KMS-11 (cell line): ENCODE measurements at regions not wholly inside any gene's neighbourhood (a gene's known extent, or its start where the extent isn't known, plus 50 kb on each side); places are given as distances from the start of the nearest gene placed in this dataset.
"Not testable (repeated sequence)": the region's sequence is repeated elsewhere in the genome, so short reads cannot be mapped to it uniquely, and the experiment has no call there.

Experiments used
- H2AFZ ChIP-seq: fragments of 200-600 bp; sonication (generic); 2 replicates; pipeline ENCODE4 v1.6.1; 2016; ENCODE audit warnings: antibody characterized with exemption, mixed run types, low read depth
- H3K27ac ChIP-seq: fragments of 200-600 bp; sonication (generic); 2 replicates; pipeline ENCODE4 v1.6.1; 2016; ENCODE audit warnings: mild to moderate bottlenecking, mixed run types
- H3K27me3 ChIP-seq: fragments of 200-600 bp; sonication (generic); 2 replicates; pipeline ENCODE4 v1.6.1; 2017; ENCODE audit warnings: mild to moderate bottlenecking, low read depth, mixed run types, moderate library complexity; ENCODE audit not compliant: insufficient read depth
- H3K36me3 ChIP-seq: fragments of 200-600 bp; sonication (generic); 2 replicates; pipeline ENCODE4 v1.6.1; 2017; ENCODE audit warnings: mild to moderate bottlenecking, mixed run types; ENCODE audit not compliant: insufficient read depth
- H3K4me1 ChIP-seq: fragments of 200-600 bp; sonication (generic); 2 replicates; pipeline ENCODE4 v1.6.1; 2016; ENCODE audit warnings: mild to moderate bottlenecking, low read depth, mixed run types; ENCODE audit not compliant: poor library complexity, severe bottlenecking
- H3K4me2 ChIP-seq: fragments of 200-600 bp; sonication (generic); 2 replicates; pipeline ENCODE4 v1.7.0; 2016; ENCODE audit warnings: mild to moderate bottlenecking, mixed run types
- H3K4me3 ChIP-seq: fragments of 200-600 bp; sonication (generic); IDR thresholded peaks from 2 replicates; pipeline ENCODE4 v1.6.1; 2017; ENCODE audit warnings: low read depth, low read length, mixed read lengths; ENCODE audit not compliant: insufficient read depth
- H3K79me2 ChIP-seq: fragments of 200-600 bp; sonication (generic); 2 replicates; pipeline ENCODE4 v1.6.1; 2016; ENCODE audit warnings: low read depth, mixed run types; ENCODE audit not compliant: insufficient read depth
- H3K9ac ChIP-seq: fragments of 200-600 bp; sonication (generic); 2 replicates; pipeline ENCODE4 v1.6.1; 2016; ENCODE audit warnings: mild to moderate bottlenecking, mixed run types
- H4K20me1 ChIP-seq: fragments of 200-600 bp; sonication (generic); 2 replicates; pipeline ENCODE4 v1.6.1; 2016; ENCODE audit warnings: mild to moderate bottlenecking, mixed run types; ENCODE audit not compliant: insufficient read depth
- TF ChIP-seq, protein P1 (sequence below): fragments of 200-600 bp; sonication (generic); conservative IDR thresholded peaks from 2 replicates; pipeline ENCODE4 v1.6.1; 2017; ENCODE audit warnings: low read depth, mild to moderate bottlenecking, antibody characterized with exemption, low read length, moderate library complexity, mixed read lengths

DNA sequence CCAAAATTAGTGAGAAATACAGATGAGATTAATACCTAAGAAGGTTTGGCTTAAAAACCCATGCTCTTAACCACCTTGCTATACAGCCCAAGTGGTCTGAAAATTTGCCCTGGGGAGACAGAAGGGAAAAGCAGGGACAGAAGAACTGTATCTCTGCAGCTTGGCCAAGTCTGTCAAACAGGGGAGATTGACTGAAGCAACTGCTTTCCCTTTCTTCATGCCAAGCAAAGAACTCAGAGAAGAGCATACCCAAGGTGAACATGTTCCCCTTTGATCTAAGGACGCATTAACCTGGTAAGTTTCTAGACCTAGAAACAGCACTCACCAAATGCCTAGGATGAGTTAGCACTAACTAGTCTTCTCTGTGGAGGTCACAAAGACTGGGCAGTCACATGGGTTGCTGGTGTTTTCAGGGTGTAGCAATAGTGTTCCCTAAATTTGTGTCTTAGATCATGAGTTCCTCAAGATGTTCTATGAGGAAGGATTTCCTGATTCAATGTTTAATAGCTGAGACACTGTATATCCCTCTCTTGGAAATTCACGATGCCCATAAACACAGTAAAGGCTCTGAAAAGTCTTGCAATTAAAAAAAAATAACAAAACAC lies 75.6 kb upstream of the GRAMD1B start:
- H3K9ac ChIP-seq, result no peak overlapping the region
- no peaks in the 10 kb centered on the region for H3K79me2 ChIP-seq
- H3K36me3 ChIP-seq, result no peaks in the 10 kb centered on the region
- H2AFZ ChIP-seq, result no peak overlapping the region
- no peak overlapping the region for H3K27ac ChIP-seq
- TF ChIP-seq, protein P1, sequence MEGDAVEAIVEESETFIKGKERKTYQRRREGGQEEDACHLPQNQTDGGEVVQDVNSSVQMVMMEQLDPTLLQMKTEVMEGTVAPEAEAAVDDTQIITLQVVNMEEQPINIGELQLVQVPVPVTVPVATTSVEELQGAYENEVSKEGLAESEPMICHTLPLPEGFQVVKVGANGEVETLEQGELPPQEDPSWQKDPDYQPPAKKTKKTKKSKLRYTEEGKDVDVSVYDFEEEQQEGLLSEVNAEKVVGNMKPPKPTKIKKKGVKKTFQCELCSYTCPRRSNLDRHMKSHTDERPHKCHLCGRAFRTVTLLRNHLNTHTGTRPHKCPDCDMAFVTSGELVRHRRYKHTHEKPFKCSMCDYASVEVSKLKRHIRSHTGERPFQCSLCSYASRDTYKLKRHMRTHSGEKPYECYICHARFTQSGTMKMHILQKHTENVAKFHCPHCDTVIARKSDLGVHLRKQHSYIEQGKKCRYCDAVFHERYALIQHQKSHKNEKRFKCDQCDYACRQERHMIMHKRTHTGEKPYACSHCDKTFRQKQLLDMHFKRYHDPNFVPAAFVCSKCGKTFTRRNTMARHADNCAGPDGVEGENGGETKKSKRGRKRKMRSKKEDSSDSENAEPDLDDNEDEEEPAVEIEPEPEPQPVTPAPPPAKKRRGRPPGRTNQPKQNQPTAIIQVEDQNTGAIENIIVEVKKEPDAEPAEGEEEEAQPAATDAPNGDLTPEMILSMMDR, result no peak
- H3K4me3 ChIP-seq, result no peak overlapping the region
- no peak overlapping the region for H3K4me2 ChIP-seq
- H3K4me1 ChIP-seq, result no peaks in the 10 kb centered on the region
- no peaks in the 10 kb centered on the region for H4K20me1 ChIP-seq
- H3K27me3 ChIP-seq, result no peaks in the 10 kb centered on the region

DNA sequence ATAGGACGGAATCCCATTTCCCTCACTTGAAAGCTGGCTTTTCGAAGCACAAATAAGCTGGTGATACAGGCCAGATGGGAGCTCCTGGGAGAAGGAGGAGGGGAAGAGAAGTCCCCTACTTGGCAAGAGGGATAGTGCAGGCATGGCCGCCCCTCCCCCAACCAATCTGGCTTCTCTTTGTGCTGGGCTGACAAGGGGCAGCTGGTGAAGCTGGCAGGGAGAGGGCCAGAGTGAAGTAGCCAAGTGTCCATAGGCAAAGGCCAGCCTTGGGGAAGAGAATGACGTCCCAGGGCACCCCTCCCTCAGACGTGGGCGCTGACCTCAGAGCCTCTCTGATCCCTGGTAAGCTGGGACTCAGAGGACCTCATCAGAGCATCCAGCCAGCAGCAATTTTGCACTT lies 78.7 kb upstream of the GRAMD1B start:
- H2AFZ ChIP-seq, result no peak overlapping the region
- H3K4me1 ChIP-seq, result no peaks in the 10 kb centered on the region
- no peak overlapping the region for H3K27ac ChIP-seq
- TF ChIP-seq, protein P1, result no peak
- H3K9ac ChIP-seq, result no peak overlapping the region
- H3K36me3 ChIP-seq, result no peaks in the 10 kb centered on the region
- H3K79me2 ChIP-seq, result no peaks in the 10 kb centered on the region
- no peak overlapping the region for H3K4me2 ChIP-seq
- H3K27me3 ChIP-seq, result no peaks in the 10 kb centered on the region
- H3K4me3 ChIP-seq, result no peak overlapping the region
- no peaks in the 10 kb centered on the region for H4K20me1 ChIP-seq

DNA sequence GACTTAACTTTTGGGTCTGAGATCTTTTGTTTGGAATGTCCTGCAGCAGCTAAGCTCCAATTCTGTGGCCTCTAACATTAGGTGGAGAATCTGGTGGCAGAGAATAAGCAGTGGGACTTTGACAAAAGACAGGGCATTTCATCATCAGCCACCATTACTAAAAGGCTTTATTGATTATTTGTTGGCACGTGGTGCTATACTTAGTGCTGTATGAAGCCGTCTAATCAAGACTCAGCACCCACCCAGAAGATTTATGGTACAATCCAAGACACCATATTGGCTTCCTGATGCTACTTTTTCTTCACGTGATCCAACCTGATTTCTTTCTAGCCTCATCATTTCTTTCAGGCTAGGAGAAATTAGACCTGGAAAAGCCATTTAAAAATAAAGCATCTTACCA lies 80.7 kb upstream of the GRAMD1B start:
- no peaks in the 10 kb centered on the region for H3K4me1 ChIP-seq
- TF ChIP-seq, protein P1, result no peak
- H3K79me2 ChIP-seq, result no peaks in the 10 kb centered on the region
- no peak overlapping the region for H2AFZ ChIP-seq
- no peaks in the 10 kb centered on the region for H4K20me1 ChIP-seq
- H3K9ac ChIP-seq, result no peak overlapping the region
- no peaks in the 10 kb centered on the region for H3K27me3 ChIP-seq
- H3K4me2 ChIP-seq, result no peak overlapping the region
- H3K27ac ChIP-seq, result no peak overlapping the region
- H3K36me3 ChIP-seq, result no peaks in the 10 kb centered on the region
- no peak overlapping the region for H3K4me3 ChIP-seq

DNA sequence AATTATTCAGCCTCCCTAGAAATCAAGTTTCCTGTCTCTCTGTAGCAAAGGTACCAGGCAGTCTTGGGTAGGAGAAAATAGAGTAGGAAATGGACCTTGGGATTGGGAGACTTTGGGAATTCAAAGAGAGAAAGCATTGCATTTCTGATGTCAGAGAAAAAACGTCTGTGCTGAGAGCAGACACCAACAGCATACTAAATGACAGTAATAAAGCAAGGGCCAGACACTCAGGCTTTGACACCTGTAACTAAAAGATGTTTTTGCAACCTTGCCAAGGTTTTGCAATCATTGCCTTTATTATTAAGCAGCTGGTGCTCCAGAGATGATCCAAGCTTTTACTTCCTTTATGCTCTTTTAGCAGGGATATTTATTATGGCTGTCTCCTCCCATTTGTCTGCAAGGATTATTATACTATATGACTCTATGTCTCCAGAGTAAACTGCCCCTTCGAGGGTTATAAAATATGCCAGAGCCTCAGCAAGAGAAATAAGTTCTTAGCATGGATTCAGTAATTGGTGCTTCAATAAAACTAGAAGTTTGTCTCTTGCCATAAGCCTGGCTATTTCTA lies 85.2 kb upstream of the GRAMD1B start:
- Histone ChIP-seq H3K27ac (no peak overlapping the region), H2AFZ (no peak overlapping the region), H4K20me1 (no peaks in the 10 kb centered on the region), H3K4me1 (no peaks in the 10 kb centered on the region), H3K9ac (no peak overlapping the region), H3K36me3 (no peaks in the 10 kb centered on the region), H3K4me3 (no peak overlapping the region), H3K27me3 (no peaks in the 10 kb centered on the region), H3K4me2 (no peak overlapping the region), H3K79me2 (no peaks in the 10 kb centered on the region)
- TF ChIP-seq, protein P1, result no peak

DNA sequence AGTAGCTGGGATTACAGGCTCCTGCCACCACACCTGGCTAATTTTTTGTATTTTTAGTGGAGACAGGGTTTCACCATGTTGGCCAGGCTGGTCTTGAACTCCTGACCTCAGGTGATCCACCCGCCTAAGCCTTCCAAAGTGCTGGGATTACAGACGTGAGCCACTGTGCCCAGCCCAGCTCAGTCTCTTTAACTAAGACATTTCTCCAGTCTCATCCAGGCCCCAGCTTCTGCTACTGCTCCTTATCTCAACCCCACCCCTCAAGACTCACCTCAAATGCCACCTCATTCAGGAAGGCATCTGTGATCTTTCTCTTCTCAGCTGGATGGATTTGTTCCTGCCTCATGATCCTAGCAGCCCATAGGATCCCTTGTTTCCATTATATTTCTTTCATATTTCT lies 85.9 kb upstream of the GRAMD1B start:
- H3K27ac ChIP-seq, H3K27me3 ChIP-seq, H3K4me2 ChIP-seq, H3K4me1 ChIP-seq, H4K20me1 ChIP-seq, H3K4me3 ChIP-seq, H3K79me2 ChIP-seq, H2AFZ ChIP-seq, H3K36me3 ChIP-seq, H3K9ac ChIP-seq: not testable (repeated sequence)
